Endodermal cell (in vitro differentiated cells): ENCODE measurements at regions not wholly inside any gene's neighbourhood (a gene's known extent, or its start where the extent isn't known, plus 50 kb on each side); places are given as distances from the start of the nearest gene placed in this dataset.

Source experiments
- DNase-seq: peaks from one replicate; pipeline ENCODE4 v3.0.0-alpha.2; 2017
- H3K27ac ChIP-seq: 2 replicates; pipeline ENCODE4 v1.5.1; 2013; ENCODE audit warnings: mild to moderate bottlenecking, low read depth, low read length, moderate library complexity
- H3K27me3 ChIP-seq: 2 replicates; pipeline ENCODE4 v1.6.1; 2013; ENCODE audit warnings: mild to moderate bottlenecking, low read length, moderate library complexity; ENCODE audit not compliant: insufficient read depth, control insufficient read depth, poor library complexity, severe bottlenecking
- H3K36me3 ChIP-seq: 2 replicates; pipeline ENCODE4 v1.7.0; 2013; ENCODE audit warnings: mild to moderate bottlenecking, low read length, moderate library complexity; ENCODE audit not compliant: control insufficient read depth, insufficient read depth
- H3K4me1 ChIP-seq: one replicate; pipeline ENCODE4 v1.7.0; 2013; ENCODE audit warnings: low read length; ENCODE audit not compliant: control insufficient read depth, insufficient read depth
- H3K4me3 ChIP-seq: 2 replicates; pipeline ENCODE4 v1.5.1; 2013; ENCODE audit warnings: mild to moderate bottlenecking, low read length, moderate library complexity
- H3K9ac ChIP-seq: 2 replicates; pipeline ENCODE4 v1.6.1; 2013; ENCODE audit warnings: mild to moderate bottlenecking, low read length, moderate library complexity; ENCODE audit not compliant: poor library complexity, severe bottlenecking; ENCODE audit errors: extremely low read depth
- H3K9me3 ChIP-seq: 2 replicates; pipeline ENCODE4 v1.6.1; 2013; ENCODE audit warnings: mild to moderate bottlenecking, low read length, moderate library complexity; ENCODE audit not compliant: control insufficient read depth
- H3K27ac Mint-ChIP-seq: 2 replicates; pipeline ENCODE4 v1.8.0; 2020; ENCODE audit warnings: mixed read lengths
- H3K27me3 Mint-ChIP-seq: 2 replicates; pipeline ENCODE4 v1.8.0; 2021; ENCODE audit warnings: mild to moderate bottlenecking, mixed read lengths; ENCODE audit not compliant: insufficient read depth
- H3K36me3 Mint-ChIP-seq: 2 replicates; pipeline ENCODE4 v1.8.0; 2020; ENCODE audit warnings: low read depth, mixed read lengths
- H3K4me1 Mint-ChIP-seq: 2 replicates; pipeline ENCODE4 v1.8.0; 2020; ENCODE audit warnings: mixed read lengths
- H3K4me3 Mint-ChIP-seq: 2 replicates; pipeline ENCODE4 v1.8.0; 2020; ENCODE audit warnings: mild to moderate bottlenecking, moderate library complexity, mixed read lengths
- H3K9me3 Mint-ChIP-seq: 2 replicates; pipeline ENCODE4 v1.8.0; 2020; ENCODE audit warnings: mild to moderate bottlenecking, mixed read lengths
- WGBS, 2 experiments: methylation state at CpG; one replicate each; pipeline versions ENCODE4 v1.1.5 to v1.1.7; 2013; ENCODE audit warnings: missing lambda C conversion rate in 2 of 2, mixed read lengths in 1 of 2; ENCODE audit not compliant: insufficient coverage in 1 of 2, insufficient read length in 1 of 2; 5-methylcytosine and 5-hydroxymethylcytosine counted together
- TF ChIP-seq, protein P1 (sequence below): fragments of 200-600 bp; sonication (generic); conservative IDR thresholded peaks from 2 replicates; pipeline ENCODE4 v1.5.0; 2021; ENCODE audit warnings: antibody characterized with exemption, mild to moderate bottlenecking

GRCh38 chr17:36747861-36748260 is 146.5 kb downstream of the MRM1 start:
- Histone ChIP-seq H3K4me1 (peaks cover under 1% of the 10 kb centered on the region), H3K9ac (no peak overlapping the region), H3K27ac (no peak overlapping the region), H3K27me3 (no peaks in the 10 kb centered on the region), H3K4me3 (no peak overlapping the region), H3K36me3 (no peaks in the 10 kb centered on the region), H3K9me3 (peaks cover 5% of the 10 kb centered on the region)
- H3K9me3 Mint-ChIP-seq: peaks cover 7% of the 10 kb centered on the region
- H3K27me3 Mint-ChIP-seq: no peaks in the 10 kb centered on the region
- DNase-seq: no peak
- H3K36me3 Mint-ChIP-seq: peaks cover 7% of the 10 kb centered on the region
- TF ChIP-seq, protein P1, sequence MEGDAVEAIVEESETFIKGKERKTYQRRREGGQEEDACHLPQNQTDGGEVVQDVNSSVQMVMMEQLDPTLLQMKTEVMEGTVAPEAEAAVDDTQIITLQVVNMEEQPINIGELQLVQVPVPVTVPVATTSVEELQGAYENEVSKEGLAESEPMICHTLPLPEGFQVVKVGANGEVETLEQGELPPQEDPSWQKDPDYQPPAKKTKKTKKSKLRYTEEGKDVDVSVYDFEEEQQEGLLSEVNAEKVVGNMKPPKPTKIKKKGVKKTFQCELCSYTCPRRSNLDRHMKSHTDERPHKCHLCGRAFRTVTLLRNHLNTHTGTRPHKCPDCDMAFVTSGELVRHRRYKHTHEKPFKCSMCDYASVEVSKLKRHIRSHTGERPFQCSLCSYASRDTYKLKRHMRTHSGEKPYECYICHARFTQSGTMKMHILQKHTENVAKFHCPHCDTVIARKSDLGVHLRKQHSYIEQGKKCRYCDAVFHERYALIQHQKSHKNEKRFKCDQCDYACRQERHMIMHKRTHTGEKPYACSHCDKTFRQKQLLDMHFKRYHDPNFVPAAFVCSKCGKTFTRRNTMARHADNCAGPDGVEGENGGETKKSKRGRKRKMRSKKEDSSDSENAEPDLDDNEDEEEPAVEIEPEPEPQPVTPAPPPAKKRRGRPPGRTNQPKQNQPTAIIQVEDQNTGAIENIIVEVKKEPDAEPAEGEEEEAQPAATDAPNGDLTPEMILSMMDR: no peak
- 96% methylated on average over 11 to 12 of the region's 12 CpGs for WGBS, 2 experiments
- H3K4me1 Mint-ChIP-seq: peaks cover 18% of the 10 kb centered on the region
- no peak overlapping the region for H3K27ac Mint-ChIP-seq
- no peak overlapping the region for H3K4me3 Mint-ChIP-seq

DNA sequence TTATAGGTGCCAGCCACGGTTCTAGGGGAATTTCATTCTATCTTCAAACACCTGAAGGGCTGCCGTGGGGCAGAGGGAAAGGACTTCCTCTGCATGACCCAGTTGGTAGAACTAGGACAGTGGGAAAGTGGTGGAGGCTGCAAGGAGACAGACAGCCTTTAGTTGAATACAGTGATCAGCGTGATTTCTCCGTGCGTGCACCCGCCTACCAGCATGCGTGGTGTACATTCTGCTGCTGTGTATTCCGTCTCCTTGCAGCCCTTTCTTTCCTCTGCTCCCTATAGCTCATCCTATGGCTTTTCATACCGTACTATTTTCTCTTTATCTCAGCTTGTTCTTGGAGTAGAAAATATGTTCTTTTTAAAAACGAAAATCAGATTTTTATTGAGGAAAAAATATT is 146.9 kb downstream of the MRM1 start:
- Histone ChIP-seq H3K4me3 (no peak overlapping the region), H3K9me3 (peaks cover 5% of the 10 kb centered on the region), H3K36me3 (no peaks in the 10 kb centered on the region), H3K4me1 (no peaks in the 10 kb centered on the region), H3K27ac (no peak overlapping the region), H3K9ac (no peak overlapping the region), H3K27me3 (no peaks in the 10 kb centered on the region)
- H3K9me3 Mint-ChIP-seq: peaks cover 7% of the 10 kb centered on the region
- peaks cover 7% of the 10 kb centered on the region for H3K36me3 Mint-ChIP-seq
- H3K4me3 Mint-ChIP-seq: no peak overlapping the region
- TF ChIP-seq, protein P1: no peak
- no peak overlapping the region for H3K27ac Mint-ChIP-seq
- 88 to 95% methylated on average over 9 of the region's 10 CpGs for WGBS, 2 experiments
- H3K4me1 Mint-ChIP-seq: peaks cover 16% of the 10 kb centered on the region
- no peaks in the 10 kb centered on the region for H3K27me3 Mint-ChIP-seq
- no peak for DNase-seq

GRCh38 chr17:36749493-36749892 is 148.1 kb downstream of the MRM1 start:
- no peaks in the 10 kb centered on the region for H3K27me3 ChIP-seq
- H3K4me3 ChIP-seq: no peak overlapping the region
- Mint-ChIP-seq H3K9me3 (peaks cover 2% of the 10 kb centered on the region), H3K4me1 (peaks cover 13% of the 10 kb centered on the region), H3K27me3 (peaks cover 3% of the 10 kb centered on the region), H3K27ac (no peak overlapping the region), H3K36me3 (peaks cover 3% of the 10 kb centered on the region), H3K4me3 (no peak overlapping the region)
- no peak for DNase-seq
- no peaks in the 10 kb centered on the region for H3K4me1 ChIP-seq
- 95% methylated on average over 11 to 17 of the region's 17 CpGs for WGBS, 2 experiments
- no peak overlapping the region for H3K27ac ChIP-seq
- H3K36me3 ChIP-seq: no peaks in the 10 kb centered on the region
- TF ChIP-seq, protein P1: no peak
- peaks cover 1% of the 10 kb centered on the region for H3K9me3 ChIP-seq
- H3K9ac ChIP-seq: no peak overlapping the region
